ENCODE measurements at regions not wholly inside any gene's neighbourhood (a gene's known extent, or its start where the extent isn't known, plus 50 kb on each side); places are given as distances from the start of the nearest gene placed in this dataset.

- TF ChIP-seq POLR2A (IDR thresholded peaks at IDR 0.05): no peak
- TF ChIP-seq POLR2AphosphoS5 (IDR thresholded peaks at IDR 0.05): no peak
Measured at GRCh38 chr10:126808103-126808502, 97.1 kb upstream of the DOCK1 start.
